CD4-positive, alpha-beta T cell treated with Interferon gamma for 1 hour (primary cell): ENCODE measurements at regions not wholly inside any gene's neighbourhood (a gene's known extent, or its start where the extent isn't known, plus 50 kb on each side); places are given as distances from the start of the nearest gene placed in this dataset.

Experiments
- DNase-seq: peaks from one replicate; pipeline ENCODE4 v3.0.0-alpha.2; 2020

DNA sequence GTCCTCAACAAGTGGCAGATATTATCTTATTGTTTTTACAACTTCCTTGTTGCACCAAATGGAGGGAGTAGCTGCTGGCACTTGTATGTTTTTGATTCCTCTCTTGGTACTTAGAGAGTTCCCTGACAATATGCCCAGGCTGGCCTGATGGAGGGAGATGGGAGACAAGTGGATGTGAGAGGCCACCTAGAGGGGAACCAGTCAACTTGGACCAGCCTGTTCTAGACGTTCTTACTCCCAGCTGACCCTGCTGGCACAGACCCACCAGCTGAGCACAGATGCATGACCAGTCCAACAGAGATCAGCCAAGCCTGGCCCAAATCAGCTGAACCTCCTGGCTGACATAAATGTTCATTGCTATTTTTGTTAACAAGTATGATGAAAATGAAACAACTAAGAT is 60.9 kb upstream of the GDNF start:
- no peak for DNase-seq

DNA sequence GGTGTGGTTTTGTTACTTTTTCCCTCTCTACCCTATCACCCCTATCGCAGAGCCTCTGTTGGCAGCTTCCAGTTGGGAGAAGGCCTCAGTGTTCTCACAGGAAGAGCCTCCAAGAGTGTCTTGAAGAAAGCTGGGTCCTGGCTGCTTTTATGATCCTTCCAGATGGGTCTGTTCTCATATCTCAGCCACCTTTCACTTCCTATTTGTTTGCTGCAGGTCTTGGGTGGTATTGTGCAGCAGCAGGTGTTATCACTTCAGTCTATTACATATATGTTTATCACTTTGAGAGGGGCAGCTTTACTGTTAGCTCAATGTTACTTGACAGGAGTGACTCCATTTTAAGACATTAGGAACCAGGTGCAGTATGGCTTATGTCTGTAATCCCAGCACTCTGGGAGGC is 59.2 kb upstream of the GDNF start:
- DNase-seq, result no peak

DNA sequence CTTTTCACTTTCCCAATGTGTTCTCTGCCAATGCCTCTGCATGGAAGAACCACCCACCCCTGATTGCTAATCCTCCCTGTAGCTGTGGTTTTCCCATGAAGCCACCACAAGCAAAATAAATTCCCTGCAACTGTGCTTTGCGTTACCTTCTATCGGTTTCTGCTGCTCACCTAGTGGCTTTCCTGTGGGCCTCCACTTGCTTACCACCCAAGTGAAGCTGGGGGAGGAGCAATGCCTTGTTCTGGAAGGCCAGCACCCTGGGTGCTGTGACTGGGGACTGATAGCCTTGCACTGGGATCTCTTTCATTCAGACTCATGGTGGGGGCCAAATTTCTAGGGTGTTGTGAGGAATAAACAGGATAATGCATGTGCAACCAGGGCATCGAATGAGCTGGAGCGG is 56.3 kb upstream of the GDNF start:
- no peak for DNase-seq

DNA sequence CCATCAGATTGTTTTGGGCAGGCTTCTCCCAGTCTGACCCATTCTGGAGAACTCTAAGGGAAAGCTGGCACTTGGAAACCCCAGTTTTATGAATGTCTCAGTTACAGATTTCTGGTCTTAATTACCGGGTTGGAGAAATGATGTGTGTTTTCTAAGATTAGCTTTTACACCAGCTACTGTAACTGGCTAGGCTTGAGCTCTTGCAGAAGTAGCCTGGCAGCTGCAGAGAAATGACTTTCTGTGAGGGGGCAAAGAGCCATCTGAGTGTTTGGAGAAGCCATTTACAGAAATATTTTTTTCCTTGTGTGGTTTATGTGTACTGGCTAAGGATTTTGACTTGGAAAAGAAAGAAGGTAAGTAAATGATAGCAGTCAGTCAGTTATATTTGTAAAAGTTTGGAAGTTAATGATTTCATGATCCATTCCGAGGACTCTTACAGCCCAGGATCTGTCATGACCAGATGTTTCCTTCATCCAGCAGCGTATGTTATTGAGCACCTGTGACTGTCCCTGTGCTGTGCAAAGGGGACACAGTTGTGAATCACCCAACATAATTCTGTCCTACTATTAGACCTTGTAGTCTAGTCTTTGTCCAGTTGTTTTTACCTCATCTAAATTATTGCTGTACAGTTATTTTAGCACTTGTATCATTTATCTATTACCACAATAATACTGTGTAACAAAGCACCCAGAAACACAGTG is 53.7 kb upstream of the GDNF start:
- no peak for DNase-seq

DNA sequence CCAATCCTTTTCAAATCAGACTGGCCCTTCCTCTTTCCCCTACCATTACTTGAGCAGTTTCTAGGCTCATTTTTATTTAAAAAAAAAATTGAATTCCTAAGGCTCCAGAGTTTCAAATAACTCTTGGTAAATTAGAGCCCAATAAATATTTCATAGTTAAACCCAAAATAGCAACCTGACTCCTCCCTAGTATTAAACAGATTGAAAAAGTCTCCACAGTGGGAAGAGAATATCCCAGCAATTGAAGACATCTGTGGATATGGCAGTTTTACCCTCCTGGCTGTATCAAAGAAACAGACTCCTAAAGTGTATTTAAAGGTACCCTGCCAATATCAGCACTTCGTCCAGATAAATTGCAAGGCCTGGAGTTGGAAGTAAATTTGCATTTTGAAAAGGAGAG is 52.7 kb upstream of the GDNF start:
- no peak for DNase-seq

DNA sequence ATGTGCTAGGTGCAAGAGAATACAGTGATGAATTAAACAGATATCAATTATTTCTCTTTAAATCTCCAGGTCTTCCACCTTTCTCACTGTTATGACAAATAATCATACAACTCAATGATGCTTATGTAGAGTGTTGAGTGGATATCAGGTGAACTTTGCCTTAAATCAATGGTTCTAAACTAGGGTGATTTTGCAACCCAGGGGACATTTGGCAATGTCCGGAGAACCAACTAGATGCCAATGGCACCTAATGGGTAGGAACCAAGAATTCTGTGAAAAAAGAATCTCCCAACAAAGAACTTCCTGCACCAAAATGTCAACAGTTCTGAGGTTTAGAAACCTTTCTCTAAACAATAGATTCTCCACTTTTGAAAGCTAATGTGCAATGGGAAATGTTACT is 52.0 kb upstream of the GDNF start:
- no peak for DNase-seq

DNA sequence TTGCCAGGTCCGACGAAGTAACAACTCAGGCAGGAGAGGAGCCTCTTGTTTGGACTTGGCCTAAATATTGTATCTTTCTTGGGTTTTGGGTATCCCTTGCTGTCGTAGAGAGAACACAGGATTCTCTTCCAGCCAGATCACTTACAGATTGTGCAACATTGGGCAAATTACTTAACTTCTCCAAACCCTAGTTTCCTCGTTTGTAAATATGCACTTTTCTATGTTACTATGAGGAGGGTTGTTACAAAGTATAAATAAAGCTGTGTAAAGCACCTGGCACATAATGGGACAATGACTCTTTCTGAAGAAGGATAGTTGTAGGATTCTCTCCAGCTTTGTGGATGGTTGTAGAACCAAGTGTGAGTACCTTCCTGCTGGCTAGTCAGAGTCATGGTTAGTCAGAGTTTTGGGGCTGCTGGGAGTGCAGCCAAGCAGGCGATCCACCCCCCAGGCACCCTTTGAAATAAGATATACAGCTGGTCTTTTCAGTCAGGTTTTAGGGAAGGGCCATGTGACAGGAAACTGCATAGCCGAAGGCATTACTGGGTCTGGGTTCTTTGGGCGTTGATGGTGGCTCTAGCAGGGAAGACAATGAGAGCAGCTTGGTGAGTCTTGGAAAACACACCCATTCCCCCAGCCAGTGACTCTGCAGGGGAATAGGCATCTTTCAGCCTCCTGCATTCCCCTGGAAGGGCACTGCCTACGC is 49.9 kb upstream of the GDNF start:
- DNase-seq, result no peak
